A172 (cell line): ENCODE measurements at regions not wholly inside any gene's neighbourhood (a gene's known extent, or its start where the extent isn't known, plus 50 kb on each side); places are given as distances from the start of the nearest gene placed in this dataset.
"Not testable (repeated sequence)": the region's sequence is repeated elsewhere in the genome, so short reads cannot be mapped to it uniquely, and the experiment has no call there.

Experiments used
- DNase-seq: peaks from one replicate; pipeline ENCODE4 v3.0.0-alpha.2; 2015; ENCODE audit warnings: low spot score

- DNase-seq: peak; percentile 70
Observed at GRCh38 chr6:8180327-8181159, 78.2 kb upstream of the EEF1E1 start.

GRCh38 chr6:8177721-8178120 is 75.4 kb upstream of the EEF1E1 start:
- DNase-seq: peak; percentile 59

GRCh38 chr6:8175046-8175777 is 72.9 kb upstream of the EEF1E1 start:
- DNase-seq: no peak

- no peak for DNase-seq
Observed at GRCh38 chr6:8174571-8174970, 72.2 kb upstream of the EEF1E1 start.

GRCh38 chr6:8172530-8172929 is 70.2 kb upstream of the EEF1E1 start:
- DNase-seq: no peak

- DNase-seq: no peak
Observed at GRCh38 chr6:8170754-8171153, 68.4 kb upstream of the EEF1E1 start.

- no peak for DNase-seq
Observed at GRCh38 chr6:8170245-8170644, 67.9 kb upstream of the EEF1E1 start.

- DNase-seq: no peak
Observed at GRCh38 chr6:8166156-8166555, 63.8 kb upstream of the EEF1E1 start.

- DNase-seq: not testable (repeated sequence)
Observed at GRCh38 chr6:8165008-8165407, 62.7 kb upstream of the EEF1E1 start.

GRCh38 chr6:8164281-8164680 is 61.9 kb upstream of the EEF1E1 start:
- DNase-seq: not testable (repeated sequence)

- DNase-seq: no peak
Observed at GRCh38 chr6:8159966-8160365, 57.6 kb upstream of the EEF1E1 start.

GRCh38 chr6:8157839-8158238 is 55.5 kb upstream of the EEF1E1 start:
- DNase-seq: no peak

- no peak for DNase-seq
Observed at GRCh38 chr6:8155259-8156012, 53.1 kb upstream of the EEF1E1 start.
